HCT116 (cell line): ENCODE measurements at regions not wholly inside any gene's neighbourhood (a gene's known extent, or its start where the extent isn't known, plus 50 kb on each side); places are given as distances from the start of the nearest gene placed in this dataset.

Source experiments
- ATAC-seq: fragments of 200-7000 bp; cut with Tn5 transposase; 2 replicates; pipeline ENCODE4 v1.9.1; 2020; ENCODE audit warnings: mild to moderate bottlenecking, moderate library complexity
- BruUV-seq: library from RNA; stranded (reverse); fragments of 400-500 nt; replicated peaks from 2 replicates; lab custom pipeline; 2021; lab: Mats Ljungman, UMichigan
- CTCF ChIA-PET: fragments of 300-600 bp; sonication (Branson Sonifier 250); formaldehyde crosslinking; loops from one replicate; lab custom pipeline; 2021; ENCODE audit warnings: antibody characterized with exemption; lab: Charles Lee
- POLR2A ChIA-PET: fragments of 300-600, 350-600 bp; sonication (Branson Sonifier 250); formaldehyde crosslinking; loops from one replicate; lab custom pipeline; 2021; ENCODE audit warnings: antibody characterized with exemption; lab: Charles Lee
- RAD21 ChIA-PET, 2 experiments: fragments of 300-600 bp; sonication (Branson Sonifier 250); formaldehyde crosslinking; loops; one replicate each; lab custom pipeline; 2023; ENCODE audit warnings: low total read pairs in 2 of 2; ENCODE audit not compliant: uncharacterized antibody in 2 of 2, unreplicated experiment in 2 of 2, low non-redundant PET in 1 of 2; lab: Charles Lee
- DNase-seq: peaks from one replicate; pipeline ENCODE4 v3.0.0-alpha.2; 2010; ENCODE audit warnings: low read depth, low spot score
- H2AFZ ChIP-seq: fragments of 200-600 bp; shearing (Covaris generic), sonication (generic); 2 replicates; pipeline ENCODE4 v1.6.1; 2017; ENCODE audit warnings: low read depth, mixed run types, mixed read lengths, antibody characterized with exemption, low read length; ENCODE audit not compliant: poor library complexity, severe bottlenecking
- H3K27ac ChIP-seq: 2 replicates; pipeline ENCODE4 v1.5.1; 2012; ENCODE audit warnings: low read depth, low read length
- H3K27me3 ChIP-seq: fragments of 200-600 bp; sonication (generic); 2 replicates; pipeline ENCODE4 v1.6.1; 2016; ENCODE audit warnings: mixed run types, low read length, mixed read lengths; ENCODE audit not compliant: insufficient read depth
- H3K36me3 ChIP-seq, 2 experiments: fragments of 200-500 bp in 1 of 2; fragments of 200-600 bp in 1 of 2; sonication (Bioruptor generic) in 1 of 2; sonication (generic) in 1 of 2; 2 replicates each; pipeline versions ENCODE4 v1.5.1 to v1.6.1; 2014 to 2016; ENCODE audit warnings: low read length in 2 of 2, inconsistent platforms in 1 of 2, mixed read lengths in 1 of 2, mixed run types in 1 of 2; ENCODE audit not compliant: insufficient read depth in 2 of 2, control insufficient read depth in 1 of 2
- H3K4me1 ChIP-seq, 2 experiments: fragments of 200-600 bp in 1 of 2; sonication (generic) in 1 of 2; 2 replicates each; pipeline versions ENCODE4 v1.5.1 to v1.6.1; 2012 to 2017; ENCODE audit warnings: low read length in 2 of 2, inconsistent platforms in 1 of 2, mild to moderate bottlenecking in 1 of 2, mixed read lengths in 1 of 2, mixed run types in 1 of 2, moderate library complexity in 1 of 2; ENCODE audit not compliant: insufficient read depth in 2 of 2, control insufficient read depth in 1 of 2
- H3K4me2 ChIP-seq: fragments of 200-600 bp; sonication (generic); 2 replicates; pipeline ENCODE4 v1.6.1; 2017; ENCODE audit warnings: mixed run types, low read length, mixed read lengths
- H3K4me3 ChIP-seq, 2 experiments: fragments of 200-600 bp in 1 of 2; sonication (generic) in 1 of 2; replicated peaks in 1 of 2; 2 replicates each; pipeline ENCODE4 v1.5.1; 2011 to 2016; ENCODE audit warnings: low read length in 2 of 2, control low read depth in 1 of 2, low read depth in 1 of 2, mild to moderate bottlenecking in 1 of 2, mixed read lengths in 1 of 2, mixed run types in 1 of 2
- H3K79me2 ChIP-seq: fragments of 200-600 bp; sonication (generic); 2 replicates; pipeline ENCODE4 v1.6.1; 2017; ENCODE audit warnings: mild to moderate bottlenecking, mixed run types, low read length, moderate library complexity, mixed read lengths; ENCODE audit not compliant: insufficient read depth
- H3K9ac ChIP-seq: fragments of 200-600 bp; sonication (generic); 2 replicates; pipeline ENCODE4 v1.6.1; 2016; ENCODE audit warnings: low read length, mixed read lengths
- H3K9me2 ChIP-seq: fragments of 200-600 bp; sonication (generic), shearing (Covaris generic); 2 replicates; pipeline ENCODE4 v1.6.1; 2017; ENCODE audit warnings: mixed run types, mild to moderate bottlenecking, moderate library complexity; ENCODE audit not compliant: insufficient read depth
- H3K9me3 ChIP-seq, 2 experiments: fragments of 200-500 bp in 1 of 2; fragments of 200-600 bp in 1 of 2; sonication (Bioruptor generic) in 1 of 2; sonication (generic) in 1 of 2; 2 replicates each; pipeline ENCODE4 v1.6.1; 2014 to 2017; ENCODE audit warnings: low read length in 2 of 2, mixed read lengths in 2 of 2, inconsistent platforms in 1 of 2, low read depth in 1 of 2, mild to moderate bottlenecking in 1 of 2, mixed run types in 1 of 2, moderate library complexity in 1 of 2; ENCODE audit not compliant: control insufficient read depth in 1 of 2, insufficient read depth in 1 of 2
- H4K20me1 ChIP-seq: fragments of 200-600 bp; sonication (generic), shearing (Covaris generic); 2 replicates; pipeline ENCODE4 v1.6.1; 2017; ENCODE audit warnings: mixed run types, mild to moderate bottlenecking, moderate library complexity; ENCODE audit not compliant: insufficient read depth
- ATF3 ChIP-seq: IDR thresholded peaks from 2 replicates; pipeline ENCODE4 v1.6.1; 2012
- CEBPB ChIP-seq: IDR thresholded peaks from 2 replicates; pipeline ENCODE4 v1.6.1; 2012; ENCODE audit warnings: low read depth
- CTCF ChIP-seq, 3 experiments: fragments of 200-600 bp in 1 of 3; sonication (generic) in 1 of 3; IDR thresholded peaks in 2 of 3; conservative IDR thresholded peaks in 1 of 3; 2 replicates each; pipeline ENCODE4 v1.5.1; 2012 to 2017; ENCODE audit warnings: low read depth in 2 of 3, low read length in 2 of 3, antibody characterized with exemption in 1 of 3, borderline replicate concordance in 1 of 3, control low read depth in 1 of 3, mild to moderate bottlenecking in 1 of 3, mixed read lengths in 1 of 3, mixed run types in 1 of 3, moderate library complexity in 1 of 3; ENCODE audit not compliant: insufficient read depth in 1 of 3
- EGR1 ChIP-seq: IDR thresholded peaks from 2 replicates; pipeline ENCODE4 v1.6.1; 2012; ENCODE audit warnings: low read depth
- POLR2A ChIP-seq: IDR thresholded peaks from 2 replicates; pipeline ENCODE4 v1.7.0; 2011; ENCODE audit warnings: borderline replicate concordance; ENCODE audit not compliant: insufficient read depth, insufficient read length; ENCODE audit errors: extremely low read depth
- RAD21 ChIP-seq: IDR thresholded peaks from 2 replicates; pipeline ENCODE4 v1.6.1; 2012; ENCODE audit warnings: low read depth, mild to moderate bottlenecking
- SRF ChIP-seq: IDR thresholded peaks from 2 replicates; pipeline ENCODE4 v1.6.1; 2012; ENCODE audit warnings: low read depth
- intact Hi-C: fragments of 100-400 bp; cut with micrococcal nuclease; formaldehyde crosslinking; loops from 2 replicates; pipeline ENCODE4 v1.10.0; 2022
- TF ChIP-seq, protein P1 (sequence below): IDR thresholded peaks from 2 replicates; pipeline ENCODE4 v1.6.1; 2012; ENCODE audit warnings: low read depth
- TF ChIP-seq, protein P2 (sequence below): IDR thresholded peaks from 2 replicates; pipeline ENCODE4 v1.6.1; 2011; ENCODE audit warnings: mild to moderate bottlenecking, low read length, moderate library complexity; ENCODE audit not compliant: insufficient replicate concordance; ENCODE audit errors: extremely low read depth

DNA sequence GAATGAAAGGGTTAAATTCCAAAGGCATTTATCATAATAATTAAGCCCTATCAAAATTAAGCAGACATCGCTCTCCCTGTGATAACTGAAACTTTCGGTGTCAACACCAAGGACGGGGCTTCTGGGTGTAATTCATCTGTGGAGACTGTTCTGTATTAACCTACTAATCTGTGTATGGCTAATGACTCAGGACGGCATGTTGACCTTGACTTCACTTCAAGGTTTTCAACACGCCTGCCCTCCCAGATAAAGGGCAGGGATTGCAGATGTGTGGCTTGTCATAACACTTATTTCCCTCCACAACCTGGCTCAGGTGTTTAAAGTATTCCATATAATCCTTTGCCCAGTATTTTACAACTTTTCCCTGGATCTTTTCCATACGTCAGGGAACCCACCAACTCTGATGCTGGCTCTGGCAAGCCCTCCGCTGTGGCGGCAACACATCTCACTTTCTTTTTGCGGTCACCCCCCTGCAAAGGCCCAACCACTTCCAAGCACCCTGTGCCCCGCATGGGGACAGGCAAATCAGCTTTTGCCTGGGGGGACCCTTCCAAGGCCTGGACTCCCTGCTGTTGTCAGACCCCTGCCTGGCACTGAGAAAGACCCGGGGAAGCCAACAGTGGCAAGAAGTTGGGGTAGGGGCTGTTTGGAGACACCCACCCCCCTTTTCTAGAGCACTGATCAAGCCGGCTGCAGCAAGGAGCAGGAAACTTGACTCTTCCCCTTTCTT is 93.2 kb upstream of the MEF2A start (continued):
- TF ChIP-seq, protein P1, sequence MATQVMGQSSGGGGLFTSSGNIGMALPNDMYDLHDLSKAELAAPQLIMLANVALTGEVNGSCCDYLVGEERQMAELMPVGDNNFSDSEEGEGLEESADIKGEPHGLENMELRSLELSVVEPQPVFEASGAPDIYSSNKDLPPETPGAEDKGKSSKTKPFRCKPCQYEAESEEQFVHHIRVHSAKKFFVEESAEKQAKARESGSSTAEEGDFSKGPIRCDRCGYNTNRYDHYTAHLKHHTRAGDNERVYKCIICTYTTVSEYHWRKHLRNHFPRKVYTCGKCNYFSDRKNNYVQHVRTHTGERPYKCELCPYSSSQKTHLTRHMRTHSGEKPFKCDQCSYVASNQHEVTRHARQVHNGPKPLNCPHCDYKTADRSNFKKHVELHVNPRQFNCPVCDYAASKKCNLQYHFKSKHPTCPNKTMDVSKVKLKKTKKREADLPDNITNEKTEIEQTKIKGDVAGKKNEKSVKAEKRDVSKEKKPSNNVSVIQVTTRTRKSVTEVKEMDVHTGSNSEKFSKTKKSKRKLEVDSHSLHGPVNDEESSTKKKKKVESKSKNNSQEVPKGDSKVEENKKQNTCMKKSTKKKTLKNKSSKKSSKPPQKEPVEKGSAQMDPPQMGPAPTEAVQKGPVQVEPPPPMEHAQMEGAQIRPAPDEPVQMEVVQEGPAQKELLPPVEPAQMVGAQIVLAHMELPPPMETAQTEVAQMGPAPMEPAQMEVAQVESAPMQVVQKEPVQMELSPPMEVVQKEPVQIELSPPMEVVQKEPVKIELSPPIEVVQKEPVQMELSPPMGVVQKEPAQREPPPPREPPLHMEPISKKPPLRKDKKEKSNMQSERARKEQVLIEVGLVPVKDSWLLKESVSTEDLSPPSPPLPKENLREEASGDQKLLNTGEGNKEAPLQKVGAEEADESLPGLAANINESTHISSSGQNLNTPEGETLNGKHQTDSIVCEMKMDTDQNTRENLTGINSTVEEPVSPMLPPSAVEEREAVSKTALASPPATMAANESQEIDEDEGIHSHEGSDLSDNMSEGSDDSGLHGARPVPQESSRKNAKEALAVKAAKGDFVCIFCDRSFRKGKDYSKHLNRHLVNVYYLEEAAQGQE: no peak
- TF ChIP-seq, protein P2, sequence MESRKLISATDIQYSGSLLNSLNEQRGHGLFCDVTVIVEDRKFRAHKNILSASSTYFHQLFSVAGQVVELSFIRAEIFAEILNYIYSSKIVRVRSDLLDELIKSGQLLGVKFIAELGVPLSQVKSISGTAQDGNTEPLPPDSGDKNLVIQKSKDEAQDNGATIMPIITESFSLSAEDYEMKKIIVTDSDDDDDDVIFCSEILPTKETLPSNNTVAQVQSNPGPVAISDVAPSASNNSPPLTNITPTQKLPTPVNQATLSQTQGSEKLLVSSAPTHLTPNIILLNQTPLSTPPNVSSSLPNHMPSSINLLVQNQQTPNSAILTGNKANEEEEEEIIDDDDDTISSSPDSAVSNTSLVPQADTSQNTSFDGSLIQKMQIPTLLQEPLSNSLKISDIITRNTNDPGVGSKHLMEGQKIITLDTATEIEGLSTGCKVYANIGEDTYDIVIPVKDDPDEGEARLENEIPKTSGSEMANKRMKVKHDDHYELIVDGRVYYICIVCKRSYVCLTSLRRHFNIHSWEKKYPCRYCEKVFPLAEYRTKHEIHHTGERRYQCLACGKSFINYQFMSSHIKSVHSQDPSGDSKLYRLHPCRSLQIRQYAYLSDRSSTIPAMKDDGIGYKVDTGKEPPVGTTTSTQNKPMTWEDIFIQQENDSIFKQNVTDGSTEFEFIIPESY: no peak
- no peak for TF ChIP-seq RAD21
- no peak for TF ChIP-seq POLR2A

DNA sequence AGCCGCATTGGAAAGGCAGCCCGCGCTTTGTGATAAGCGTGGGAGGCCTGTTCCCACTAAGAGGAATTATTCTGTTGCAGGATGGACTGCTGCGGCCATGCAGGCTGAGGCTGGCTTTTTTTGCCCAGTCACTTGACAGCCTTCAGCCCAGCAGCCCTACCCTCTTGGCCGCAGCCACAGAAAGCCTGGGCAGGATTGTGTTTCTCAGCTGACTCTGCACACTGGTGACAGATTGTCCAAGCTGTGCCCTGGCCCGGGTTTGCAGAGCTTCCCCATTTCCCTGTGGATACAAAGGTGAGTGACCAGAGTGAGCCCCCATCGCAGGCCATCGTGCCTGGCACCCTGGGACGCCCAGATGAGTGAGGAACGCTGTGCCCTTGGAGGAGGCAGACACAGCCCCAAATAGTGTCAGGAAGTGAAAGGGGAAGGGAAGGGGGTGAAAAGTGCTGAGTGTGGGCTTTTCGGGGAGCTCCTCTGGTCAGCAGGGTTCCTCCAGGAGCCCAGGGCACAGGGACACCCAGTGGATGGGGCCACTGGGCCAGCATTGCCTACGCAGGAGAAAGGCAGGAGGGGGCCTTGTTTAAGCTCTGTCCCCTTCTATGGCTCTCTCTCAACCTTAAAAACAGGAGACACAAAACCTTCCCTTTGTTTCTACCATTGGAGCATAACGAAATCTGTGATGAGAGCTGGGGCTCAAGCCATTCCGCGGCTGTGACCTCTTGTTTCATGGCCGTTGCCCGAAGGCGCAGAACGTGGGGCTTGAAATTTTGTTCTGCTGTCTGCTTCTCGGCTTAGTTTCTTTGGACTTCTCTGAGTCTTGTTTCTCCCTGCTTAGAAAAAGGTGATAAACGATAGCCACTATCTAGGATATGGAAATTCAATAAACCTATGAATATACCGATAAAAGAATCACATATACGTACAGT is 91.5 kb upstream of the MEF2A start:
- BruUV-seq: no TSS peak
- no peak overlapping the region for H3K9ac ChIP-seq
- ChIA-PET CTCF (no interaction called here), RAD21 (no interaction called here), POLR2A (no interaction called here)
- H4K20me1 ChIP-seq: no peaks in the 10 kb centered on the region
- ATAC-seq: no peak
- no peaks in the 10 kb centered on the region; a peak in 1 of 4 replicates for H3K4me1 ChIP-seq
- no peaks in the 10 kb centered on the region for H3K27me3 ChIP-seq
- H2AFZ ChIP-seq: no peak overlapping the region
- H3K79me2 ChIP-seq: no peaks in the 10 kb centered on the region
- H3K36me3 ChIP-seq: no peaks in the 10 kb centered on the region
- no peak overlapping the region for H3K4me3 ChIP-seq
- intact Hi-C loops: no loop called here
- H3K27ac ChIP-seq: no peak overlapping the region
- H3K9me2 ChIP-seq: no peaks in the 10 kb centered on the region
- DNase-seq: no peak
- no peak overlapping the region for H3K4me2 ChIP-seq
- H3K9me3 ChIP-seq: no peaks in the 10 kb centered on the region
- no peak for TF ChIP-seq SRF
- TF ChIP-seq ATF3: no peak
- no peak for TF ChIP-seq CEBPB
- TF ChIP-seq, protein P1: no peak
- no peak for TF ChIP-seq CTCF (IDR thresholded peaks at IDR 0.05 in 2 of 3, conservative IDR thresholded peaks at IDR 0.05 in 1 of 3; ENCODE audit: borderline replicate concordance in 1 of 3, insufficient read depth in 1 of 3, low read depth in 2 of 3, low read length in 2 of 3)
- TF ChIP-seq EGR1: no peak
